GM18511 (cell line): ENCODE measurements at regions not wholly inside any gene's neighbourhood (a gene's known extent, or its start where the extent isn't known, plus 50 kb on each side); places are given as distances from the start of the nearest gene placed in this dataset.
"Not testable (repeated sequence)": the region's sequence is repeated elsewhere in the genome, so short reads cannot be mapped to it uniquely, and the experiment has no call there.

Experiments used
- ATAC-seq: cut with Tn5 transposase; IDR thresholded peaks from one replicate; pipeline ENCODE4 v1.9.1; 2021; ENCODE audit warnings: mild to moderate bottlenecking, moderate library complexity; ENCODE audit not compliant: unreplicated experiment

- no peak for ATAC-seq
Observed at GRCh38 chr13:78540058-78540457, 63.3 kb downstream of the POU4F1 start.

GRCh38 chr13:78526044-78526443, 77.3 kb downstream of the POU4F1 start:
- ATAC-seq, result not testable (repeated sequence)

DNA sequence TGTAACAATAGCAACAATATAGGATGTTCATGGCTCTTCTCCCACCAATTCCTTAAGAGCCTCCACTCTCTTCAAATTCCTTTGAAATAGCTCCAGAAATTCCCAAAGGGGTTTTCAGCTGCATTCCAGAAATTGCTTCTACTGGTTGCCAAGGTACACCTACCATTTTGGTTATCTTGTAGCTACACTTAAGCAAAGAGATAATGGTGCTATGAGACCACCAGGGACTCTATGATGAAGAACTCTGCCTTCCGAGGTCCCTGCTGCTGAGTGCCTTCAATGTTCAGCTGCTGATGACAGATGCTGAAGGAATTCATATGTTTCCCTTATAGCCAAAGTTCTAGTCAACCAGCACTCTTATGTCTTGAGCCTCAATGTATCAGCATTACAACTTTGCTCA, 78.4 kb downstream of the POU4F1 start:
- no peak for ATAC-seq

- no peak for ATAC-seq
Observed at GRCh38 chr13:78521091-78521490, 82.3 kb downstream of the POU4F1 start.

- ATAC-seq, result no peak
Observed at GRCh38 chr13:78520425-78520824, 82.9 kb downstream of the POU4F1 start.

DNA sequence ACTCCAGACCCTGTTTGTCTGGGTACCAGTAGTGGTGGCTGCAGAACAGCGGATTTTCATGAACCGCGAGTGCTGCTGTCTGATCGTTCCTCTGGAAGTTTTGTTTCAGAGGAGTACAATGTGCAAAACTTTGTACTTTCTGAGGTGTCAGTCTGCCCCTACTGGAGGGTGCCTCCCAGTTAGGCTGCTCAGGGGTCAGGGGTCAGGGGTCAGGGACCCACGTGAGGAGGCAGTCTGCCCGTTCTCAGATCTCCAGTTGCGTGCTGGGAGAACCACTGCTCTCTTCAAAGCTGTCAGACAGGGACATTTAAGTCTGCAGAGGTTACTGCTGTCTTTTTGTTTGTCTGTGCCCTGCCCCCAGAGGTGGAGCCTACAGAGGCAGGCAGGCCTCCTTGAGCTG, 84.9 kb downstream of the POU4F1 start:
- not testable (repeated sequence) for ATAC-seq

GRCh38 chr13:78499802-78500201, 103.5 kb downstream of the POU4F1 start:
- ATAC-seq, result no peak

- ATAC-seq, result no peak
Observed at GRCh38 chr13:78497702-78498355, 105.5 kb downstream of the POU4F1 start.

GRCh38 chr13:78491978-78492377, 111.4 kb downstream of the POU4F1 start:
- ATAC-seq, result no peak

- ATAC-seq, result not testable (repeated sequence)
Observed at GRCh38 chr13:78490225-78490624, 113.1 kb downstream of the POU4F1 start.

DNA sequence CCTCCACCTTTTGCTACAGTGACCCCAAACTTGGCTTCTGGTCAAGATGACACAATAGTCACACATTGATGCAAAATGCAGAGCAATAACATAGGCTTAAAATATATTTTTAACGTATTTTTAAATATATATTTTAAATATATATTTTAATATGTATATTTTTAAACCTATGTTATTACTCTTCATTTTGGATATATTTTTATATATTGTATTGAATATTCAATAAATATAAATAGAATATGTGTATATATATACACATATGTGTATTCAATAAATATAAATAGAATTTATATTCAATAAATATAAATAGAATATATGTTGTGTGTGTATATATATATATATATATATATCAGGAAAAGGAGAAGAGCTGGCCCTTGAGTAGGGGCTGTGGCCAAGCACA, 115.6 kb downstream of the POU4F1 start:
- no peak for ATAC-seq

- ATAC-seq, result no peak
Observed at GRCh38 chr13:78485803-78486202, 117.5 kb downstream of the POU4F1 start.

DNA sequence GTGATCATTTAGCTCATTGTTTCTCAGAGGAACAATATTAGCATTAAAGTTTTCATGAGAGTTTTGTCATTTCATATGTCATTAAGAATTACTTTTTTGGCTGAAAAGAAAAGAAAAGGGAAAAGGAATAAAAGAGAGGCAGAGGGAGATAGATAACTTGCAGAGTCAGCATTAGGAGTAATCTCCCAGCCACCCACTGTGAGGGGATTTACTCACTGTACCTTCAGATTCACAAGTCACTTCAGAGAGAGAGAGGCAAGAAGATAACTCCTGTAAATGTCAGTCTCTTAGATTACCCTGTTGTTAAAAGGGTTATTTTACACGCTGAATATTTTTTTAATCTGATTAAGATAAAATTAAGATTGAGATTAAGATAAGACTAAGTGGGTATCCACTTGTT, 125.2 kb downstream of the POU4F1 start:
- ATAC-seq, result no peak

DNA sequence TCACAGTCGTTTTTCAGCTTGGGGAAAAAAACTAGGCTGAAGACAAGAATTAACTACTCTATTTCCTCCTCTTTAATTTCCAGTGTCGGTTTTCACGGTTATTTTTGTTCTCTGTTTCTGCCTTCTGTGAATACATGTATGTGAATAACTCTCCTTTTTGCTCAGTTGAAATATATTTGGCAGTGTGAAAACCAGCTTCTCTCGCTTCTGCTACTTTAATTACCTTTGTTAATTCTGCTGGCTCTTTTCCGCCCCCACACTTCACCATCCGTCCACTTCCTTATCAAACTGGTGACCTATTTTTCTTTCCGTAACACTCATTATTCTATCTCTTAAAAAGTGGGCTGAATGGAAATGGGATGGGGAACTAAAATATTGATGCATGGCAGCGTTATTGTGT, 126.4 kb downstream of the POU4F1 start:
- ATAC-seq, result no peak

GRCh38 chr13:78468621-78469020, 134.7 kb downstream of the POU4F1 start:
- no peak for ATAC-seq

DNA sequence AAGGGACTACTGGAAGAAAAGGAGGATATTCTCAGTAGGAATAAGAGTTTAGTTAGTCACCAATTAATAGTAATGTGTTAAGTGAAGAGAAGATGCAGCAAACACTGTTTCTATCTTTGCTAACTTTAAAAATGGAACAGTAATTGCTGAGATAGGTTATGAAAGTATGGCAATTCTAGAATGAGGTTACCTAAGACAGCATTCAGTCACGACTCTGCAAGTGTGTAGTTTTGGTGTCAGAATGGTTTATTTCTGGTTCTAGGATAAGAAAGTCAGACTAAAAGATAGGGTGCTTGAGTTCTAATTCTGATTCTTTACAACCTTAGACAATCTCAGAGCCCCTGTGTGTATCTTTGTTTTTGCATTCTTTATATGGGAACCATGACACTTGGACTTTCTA, 138.1 kb downstream of the POU4F1 start:
- no peak for ATAC-seq

DNA sequence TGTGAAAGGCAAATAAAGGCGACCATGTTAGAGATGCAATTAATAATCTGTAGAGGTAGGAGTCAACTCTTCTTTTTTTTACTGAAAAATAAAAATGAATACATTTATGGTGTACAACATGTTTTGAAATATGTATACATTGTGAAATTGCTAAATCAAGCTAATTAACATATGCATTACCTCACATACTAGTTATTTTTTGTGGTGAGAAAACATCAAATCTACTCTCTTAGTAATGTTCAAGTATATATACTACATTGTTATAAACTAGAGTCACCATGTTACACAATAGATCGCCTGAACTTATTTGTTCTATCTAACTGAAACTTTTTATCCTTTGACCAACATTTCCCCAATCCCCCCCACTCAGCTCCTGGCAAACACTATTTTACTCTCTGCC, 143.2 kb downstream of the POU4F1 start:
- no peak for ATAC-seq

GRCh38 chr13:78443839-78444238, 159.5 kb downstream of the POU4F1 start:
- ATAC-seq, result no peak

- ATAC-seq, result no peak
Observed at GRCh38 chr13:78437781-78438180, 165.6 kb downstream of the POU4F1 start.

DNA sequence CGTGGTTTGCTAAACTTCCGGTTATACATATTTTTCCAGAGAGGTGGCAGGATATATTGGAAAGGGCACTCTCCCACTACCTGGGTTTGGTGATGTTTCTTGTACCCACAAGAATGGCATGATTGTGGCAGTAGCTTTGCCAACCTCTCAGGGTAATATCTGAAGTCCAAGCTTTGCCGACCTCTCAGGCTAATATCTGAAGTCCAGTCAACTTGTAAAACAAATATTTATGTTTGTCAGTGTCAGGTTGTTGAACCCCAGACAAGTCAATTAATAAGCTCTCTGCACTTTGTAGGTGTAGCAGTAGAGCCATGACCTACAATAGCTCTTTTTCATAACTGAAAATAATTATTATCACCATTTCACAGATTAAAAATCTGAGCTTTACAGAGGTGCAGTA, 167.0 kb downstream of the POU4F1 start:
- ATAC-seq, result no peak

GRCh38 chr13:78431328-78431727, 172.0 kb downstream of the POU4F1 start:
- no peak for ATAC-seq

- no peak for ATAC-seq
Observed at GRCh38 chr13:78430811-78431210, 172.5 kb downstream of the POU4F1 start.

- ATAC-seq, result no peak
Observed at GRCh38 chr13:78430166-78430791, 173.1 kb downstream of the POU4F1 start.
